Lower leg skin (tissue), 3 donors: ENCODE measurements at regions not wholly inside any gene's neighbourhood (a gene's known extent, or its start where the extent isn't known, plus 50 kb on each side); places are given as distances from the start of the nearest gene placed in this dataset.

ENCODE experiments used
- POLR2A ChIP-seq, 2 donors: fragments of 450-650 bp; IDR thresholded peaks; one replicate each; pipeline ENCODE4 v1.6.1; 2016 to 2017; ENCODE audit warnings: antibody characterized with exemption in 2 of 2, mild to moderate bottlenecking in 1 of 2, moderate library complexity in 1 of 2
- TF ChIP-seq, protein P1 (sequence below), 3 donors: fragments of 450-650 bp; IDR thresholded peaks; one replicate each; pipeline ENCODE4 v1.5.1; 2016; ENCODE audit warnings: antibody characterized with exemption in 3 of 3, mild to moderate bottlenecking in 3 of 3, moderate library complexity in 2 of 3

GRCh38 chr4:32199639-32200038, 1479.5 kb downstream of the PCDH7 start:
- no peak for TF ChIP-seq POLR2A (IDR thresholded peaks at IDR 0.05)
- TF ChIP-seq, protein P1, sequence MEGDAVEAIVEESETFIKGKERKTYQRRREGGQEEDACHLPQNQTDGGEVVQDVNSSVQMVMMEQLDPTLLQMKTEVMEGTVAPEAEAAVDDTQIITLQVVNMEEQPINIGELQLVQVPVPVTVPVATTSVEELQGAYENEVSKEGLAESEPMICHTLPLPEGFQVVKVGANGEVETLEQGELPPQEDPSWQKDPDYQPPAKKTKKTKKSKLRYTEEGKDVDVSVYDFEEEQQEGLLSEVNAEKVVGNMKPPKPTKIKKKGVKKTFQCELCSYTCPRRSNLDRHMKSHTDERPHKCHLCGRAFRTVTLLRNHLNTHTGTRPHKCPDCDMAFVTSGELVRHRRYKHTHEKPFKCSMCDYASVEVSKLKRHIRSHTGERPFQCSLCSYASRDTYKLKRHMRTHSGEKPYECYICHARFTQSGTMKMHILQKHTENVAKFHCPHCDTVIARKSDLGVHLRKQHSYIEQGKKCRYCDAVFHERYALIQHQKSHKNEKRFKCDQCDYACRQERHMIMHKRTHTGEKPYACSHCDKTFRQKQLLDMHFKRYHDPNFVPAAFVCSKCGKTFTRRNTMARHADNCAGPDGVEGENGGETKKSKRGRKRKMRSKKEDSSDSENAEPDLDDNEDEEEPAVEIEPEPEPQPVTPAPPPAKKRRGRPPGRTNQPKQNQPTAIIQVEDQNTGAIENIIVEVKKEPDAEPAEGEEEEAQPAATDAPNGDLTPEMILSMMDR (IDR thresholded peaks at IDR 0.05), result no peak
